D721Med (cell line): ENCODE measurements at regions not wholly inside any gene's neighbourhood (a gene's known extent, or its start where the extent isn't known, plus 50 kb on each side); places are given as distances from the start of the nearest gene placed in this dataset.

Experiments used
- DNase-seq: peaks from one replicate; pipeline ENCODE4 v3.0.0; 2011; ENCODE audit warnings: low spot score; ENCODE audit not compliant: insufficient read length
- FAIRE-seq: peaks from 2 replicates; lab custom pipeline; 2011; peaks lifted over from hg19 to GRCh38; lab: Jason Lieb, UNC
- TF ChIP-seq, protein P1 (sequence below): IDR thresholded peaks from 2 replicates; pipeline ENCODE4 v1.5.1; 2012; ENCODE audit warnings: mild to moderate bottlenecking, control low read depth; ENCODE audit not compliant: insufficient read depth; ENCODE audit errors: missing control alignments

DNA sequence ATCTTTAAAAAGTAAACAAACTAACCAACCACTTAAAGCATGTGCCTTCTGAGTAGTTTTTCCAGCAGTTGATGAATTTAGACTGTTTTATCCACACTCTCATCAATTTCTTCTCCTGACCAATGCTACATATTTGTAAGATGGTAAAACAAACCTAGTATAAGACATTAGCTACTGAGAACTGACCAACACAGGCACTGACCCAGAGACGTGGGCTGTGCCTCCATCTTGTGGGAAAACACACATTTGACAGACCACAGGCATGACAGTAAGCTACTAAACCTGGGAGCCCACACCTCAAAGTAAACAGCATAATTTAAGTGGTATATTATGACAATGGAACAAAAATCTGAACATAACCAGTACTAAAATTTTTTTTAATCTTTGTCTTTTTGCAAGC is 121.4 kb upstream of the NRSN1 start:
- FAIRE-seq, result no peak
- TF ChIP-seq, protein P1, sequence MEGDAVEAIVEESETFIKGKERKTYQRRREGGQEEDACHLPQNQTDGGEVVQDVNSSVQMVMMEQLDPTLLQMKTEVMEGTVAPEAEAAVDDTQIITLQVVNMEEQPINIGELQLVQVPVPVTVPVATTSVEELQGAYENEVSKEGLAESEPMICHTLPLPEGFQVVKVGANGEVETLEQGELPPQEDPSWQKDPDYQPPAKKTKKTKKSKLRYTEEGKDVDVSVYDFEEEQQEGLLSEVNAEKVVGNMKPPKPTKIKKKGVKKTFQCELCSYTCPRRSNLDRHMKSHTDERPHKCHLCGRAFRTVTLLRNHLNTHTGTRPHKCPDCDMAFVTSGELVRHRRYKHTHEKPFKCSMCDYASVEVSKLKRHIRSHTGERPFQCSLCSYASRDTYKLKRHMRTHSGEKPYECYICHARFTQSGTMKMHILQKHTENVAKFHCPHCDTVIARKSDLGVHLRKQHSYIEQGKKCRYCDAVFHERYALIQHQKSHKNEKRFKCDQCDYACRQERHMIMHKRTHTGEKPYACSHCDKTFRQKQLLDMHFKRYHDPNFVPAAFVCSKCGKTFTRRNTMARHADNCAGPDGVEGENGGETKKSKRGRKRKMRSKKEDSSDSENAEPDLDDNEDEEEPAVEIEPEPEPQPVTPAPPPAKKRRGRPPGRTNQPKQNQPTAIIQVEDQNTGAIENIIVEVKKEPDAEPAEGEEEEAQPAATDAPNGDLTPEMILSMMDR, result peak; percentile 14

DNA sequence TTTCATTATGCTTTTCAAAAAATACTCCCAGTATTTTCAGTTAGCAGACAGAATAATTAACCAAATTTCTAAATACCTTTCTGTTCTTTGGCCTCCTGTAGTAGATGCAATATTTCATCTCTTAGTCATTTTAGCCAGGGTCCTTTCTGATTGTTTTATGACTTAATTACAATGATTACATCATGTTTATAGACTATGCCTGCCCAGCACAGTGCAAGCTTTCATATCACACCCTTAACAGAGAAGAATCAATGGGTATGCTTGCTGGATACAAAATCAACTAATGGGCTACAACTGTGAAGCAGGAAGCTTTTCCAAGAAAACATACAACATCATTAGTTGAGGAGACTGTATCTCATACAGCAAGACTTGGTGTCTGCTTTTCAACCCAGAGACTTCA is 119.8 kb upstream of the NRSN1 start:
- FAIRE-seq (no peak), DNase-seq (no peak)
- TF ChIP-seq, protein P1, result no peak

More for the DNA sequence above, 121.4 kb upstream of the NRSN1 start:
- DNase-seq, result no peak

DNA sequence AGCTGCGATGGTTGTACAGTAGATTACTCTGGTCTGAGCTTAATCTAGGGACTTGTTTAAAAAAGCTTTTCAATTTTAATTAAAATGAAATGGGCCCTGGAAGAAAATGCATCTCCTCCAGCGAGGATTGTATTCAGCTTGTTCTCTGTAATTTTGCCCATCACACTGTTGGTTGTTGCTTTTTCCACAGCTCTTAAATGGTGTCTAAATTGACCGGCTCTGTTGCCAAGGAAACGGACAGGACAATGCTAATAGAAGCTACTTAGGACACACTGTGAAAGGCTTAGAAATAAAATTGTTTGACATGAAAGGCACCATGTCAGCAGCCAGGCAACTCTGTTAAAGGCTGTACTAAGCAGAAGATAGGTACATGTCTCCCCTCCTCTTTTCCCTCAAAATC is 116.7 kb upstream of the NRSN1 start:
- DNase-seq, result no peak
- TF ChIP-seq, protein P1, result no peak
- FAIRE-seq, result no peak

DNA sequence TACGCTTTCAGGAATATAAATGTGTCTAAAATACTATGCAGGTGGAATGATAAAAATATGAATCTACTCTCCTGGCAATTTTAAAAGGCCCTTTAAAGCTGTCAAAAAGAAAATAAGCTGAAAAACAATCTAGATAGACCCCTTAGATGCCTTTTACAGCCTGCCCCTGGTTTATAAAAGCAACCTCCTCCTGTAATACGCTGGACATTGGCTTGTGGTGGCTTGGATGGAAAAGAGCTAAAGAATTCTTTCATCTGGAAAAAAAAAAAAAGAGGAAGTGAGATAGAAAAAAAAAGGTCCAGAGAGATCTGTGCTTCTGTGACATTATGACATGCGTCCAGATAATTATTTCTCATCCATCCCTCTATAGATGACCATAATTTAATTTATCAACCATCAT is 115.9 kb upstream of the NRSN1 start:
- TF ChIP-seq, protein P1, result no peak
- FAIRE-seq (no peak), DNase-seq (no peak)

DNA sequence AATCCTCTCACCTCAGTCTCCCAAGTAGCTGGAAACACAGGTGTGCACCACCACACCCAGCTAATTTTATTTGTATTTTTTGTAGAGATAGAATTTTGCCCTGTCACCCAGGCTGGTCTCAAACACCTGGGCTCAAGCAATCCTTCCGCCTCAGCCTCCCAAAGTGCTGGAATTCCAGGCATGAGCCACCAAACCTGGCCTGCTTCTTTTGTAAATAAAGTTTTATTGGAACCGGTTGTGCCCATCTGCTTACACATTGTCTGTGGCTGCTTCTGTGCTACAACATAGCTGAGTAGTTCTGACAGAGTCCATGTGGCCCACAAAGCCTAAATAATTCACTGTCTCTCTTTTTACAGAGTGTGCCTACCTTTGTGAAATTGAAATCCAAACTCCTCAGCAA is 109.7 kb upstream of the NRSN1 start:
- FAIRE-seq, result no peak
- DNase-seq, result no peak
- TF ChIP-seq, protein P1, result no peak

DNA sequence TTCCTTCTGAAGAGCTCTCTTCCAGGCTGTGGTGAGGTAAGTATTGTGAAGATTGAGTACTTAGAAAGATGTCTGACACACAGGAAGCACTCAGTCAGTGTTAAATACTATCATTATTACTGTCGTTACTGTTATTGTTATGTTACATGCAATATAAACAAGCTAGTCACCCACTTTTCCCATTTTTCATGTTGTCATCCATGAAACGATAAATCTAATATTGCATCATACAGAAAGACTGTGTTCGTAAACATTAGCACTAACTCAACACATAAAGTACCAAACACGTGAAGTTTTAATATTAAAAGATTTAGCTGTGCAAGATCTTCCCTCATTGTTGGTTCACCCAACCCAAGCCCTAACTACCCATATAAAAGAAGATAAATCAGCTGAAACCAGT is 109.2 kb upstream of the NRSN1 start:
- DNase-seq, result no peak
- TF ChIP-seq, protein P1, result no peak
- FAIRE-seq, result no peak

DNA sequence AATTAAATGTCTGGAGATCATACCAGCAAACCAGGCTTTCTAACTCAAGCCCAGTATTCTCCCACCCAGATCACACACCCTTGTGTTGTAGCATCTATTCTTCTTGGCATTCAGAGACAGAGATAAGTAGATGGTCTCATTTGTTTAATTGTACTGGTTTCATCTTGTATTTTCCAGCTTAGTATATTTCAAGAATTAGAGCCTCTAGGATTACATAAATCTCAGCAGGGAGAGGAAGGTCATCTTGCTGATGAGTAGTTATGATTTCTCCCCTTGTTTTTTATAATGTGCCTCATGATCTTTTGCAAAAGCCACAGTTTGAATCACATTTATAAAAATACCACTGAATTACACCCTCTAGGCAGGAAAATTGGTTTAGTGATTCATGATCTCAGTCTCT is 106.6 kb upstream of the NRSN1 start:
- TF ChIP-seq, protein P1, result no peak
- FAIRE-seq (no peak), DNase-seq (no peak)
